IPS-18c (cell line): ENCODE measurements at regions not wholly inside any gene's neighbourhood (a gene's known extent, or its start where the extent isn't known, plus 50 kb on each side); places are given as distances from the start of the nearest gene placed in this dataset.

ENCODE experiments used
- H3K4me3 ChIP-seq: 2 replicates; pipeline ENCODE4 v1.7.0; 2013; ENCODE audit warnings: low read depth, mild to moderate bottlenecking, low read length, moderate library complexity; ENCODE audit not compliant: insufficient read depth
- H3K9me3 ChIP-seq: one replicate; pipeline ENCODE4 v1.6.1; 2013; ENCODE audit warnings: mild to moderate bottlenecking, low read length, moderate library complexity; ENCODE audit not compliant: control insufficient read depth, insufficient read depth

DNA sequence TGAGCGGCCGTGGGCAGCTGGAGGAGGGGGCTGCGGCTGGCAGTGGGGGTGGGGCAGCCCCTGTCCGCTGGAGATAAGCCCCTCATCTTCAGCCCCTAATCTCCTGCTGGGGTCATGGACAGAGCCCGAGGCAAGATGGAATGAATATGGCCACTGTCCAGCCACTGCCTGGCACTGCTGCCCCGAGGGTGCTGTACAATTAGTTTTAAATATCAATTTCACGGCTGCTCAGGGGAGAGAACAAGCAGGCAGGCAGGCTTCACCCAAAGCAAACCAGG, 64.1 kb upstream of the NKX1-1 start:
- H3K9me3 ChIP-seq = peaks cover 3% of the 10 kb centered on the region
- H3K4me3 ChIP-seq = no peak overlapping the region

DNA sequence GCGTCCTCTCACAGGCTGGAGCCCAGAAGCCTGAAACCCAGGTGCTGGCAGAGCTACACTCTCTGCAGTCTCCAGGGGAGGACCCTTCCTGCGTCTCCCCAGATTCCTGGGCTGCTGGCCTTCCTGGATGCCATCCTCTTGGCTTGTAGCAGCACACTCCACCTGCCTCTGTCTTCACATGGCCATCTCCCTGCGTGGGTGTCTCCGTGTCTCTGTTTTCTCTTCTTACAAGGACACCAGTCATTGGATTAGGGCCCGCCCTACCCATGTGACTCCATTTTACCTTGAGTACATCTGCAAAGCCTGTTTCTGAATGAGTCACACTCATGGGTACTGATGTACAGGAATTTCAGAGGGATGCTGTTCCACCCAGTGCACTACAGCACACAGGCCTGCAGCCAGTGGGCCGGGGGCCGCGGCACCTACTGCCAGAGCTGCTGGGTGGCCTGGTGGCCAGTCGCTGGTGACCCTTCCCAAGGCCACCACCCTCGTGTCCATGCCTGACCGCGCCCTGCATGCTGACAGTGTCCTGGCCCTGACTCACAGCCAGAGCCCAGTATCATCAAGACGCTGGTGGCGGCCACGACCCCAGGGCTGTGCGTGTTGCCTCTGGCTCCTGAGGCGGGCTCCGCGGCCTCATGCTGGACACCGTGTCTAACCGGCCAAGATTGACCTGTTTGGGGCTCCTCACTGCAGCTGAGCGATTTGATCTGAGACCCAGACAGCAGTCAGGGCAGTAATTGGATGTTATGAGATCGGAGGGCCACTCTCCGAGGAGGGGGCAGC, 63.6 kb upstream of the NKX1-1 start:
- H3K4me3 ChIP-seq = no peak overlapping the region
- H3K9me3 ChIP-seq = peaks cover 3% of the 10 kb centered on the region

DNA sequence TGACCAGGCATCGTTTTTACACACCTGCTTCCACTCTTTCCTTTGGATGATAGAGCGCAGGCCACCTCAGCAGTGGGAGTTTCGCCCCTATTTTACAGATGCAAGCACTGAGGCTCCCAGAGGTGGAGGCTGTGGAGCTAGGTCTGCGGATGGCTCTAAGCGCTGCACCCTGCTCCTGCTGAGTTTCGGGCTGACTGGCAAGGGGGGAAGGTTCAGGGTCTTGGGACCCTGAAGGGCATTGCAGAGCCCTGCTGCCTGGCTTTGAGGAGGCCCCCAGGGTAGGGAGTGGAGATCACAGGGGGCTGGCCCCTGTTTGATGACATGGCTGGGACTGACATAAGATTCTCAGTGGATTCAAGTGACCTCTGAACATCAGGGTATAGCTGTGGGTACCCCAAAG, 62.8 kb upstream of the NKX1-1 start:
- peaks cover 3% of the 10 kb centered on the region for H3K9me3 ChIP-seq
- no peak overlapping the region for H3K4me3 ChIP-seq

DNA sequence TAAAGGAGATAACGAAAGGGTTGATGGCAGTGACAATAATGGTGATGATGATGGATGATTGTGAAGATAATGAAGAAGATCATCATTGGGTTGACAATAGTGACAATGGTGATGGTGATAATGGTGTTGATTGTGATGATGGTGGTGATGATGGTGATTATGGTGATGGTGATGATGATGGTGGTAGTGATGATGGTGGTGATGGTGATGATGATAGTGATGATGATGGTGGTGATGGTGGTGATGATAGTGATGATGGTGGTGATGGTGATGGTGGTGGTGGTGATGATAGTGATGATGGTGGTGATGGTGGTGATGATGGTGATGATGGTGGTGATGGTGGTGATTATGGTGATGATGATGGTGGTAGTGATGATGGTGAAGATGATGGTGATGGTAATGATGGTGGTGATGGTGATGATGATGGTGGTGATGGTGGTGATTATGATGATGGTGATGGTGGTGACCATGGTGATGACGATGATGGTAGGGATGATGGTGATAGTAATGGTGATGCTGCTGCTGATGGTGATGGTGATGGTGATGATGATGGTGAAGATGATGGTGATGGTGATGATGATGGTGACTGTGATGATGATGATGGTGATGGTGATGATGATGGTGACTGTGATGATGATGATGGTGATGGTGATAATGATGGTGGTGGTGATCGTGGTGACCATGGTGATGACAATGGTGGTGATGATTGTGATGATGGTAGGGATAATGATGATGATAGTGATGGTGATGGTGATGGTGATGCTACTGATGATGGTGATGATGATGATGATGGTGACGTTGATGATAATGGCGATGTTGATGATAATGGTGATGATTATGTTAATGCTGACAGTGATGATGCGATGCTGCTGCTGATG, 61.6 kb upstream of the NKX1-1 start:
- Histone ChIP-seq H3K9me3 (peaks cover 3% of the 10 kb centered on the region), H3K4me3 (no peak overlapping the region)

DNA sequence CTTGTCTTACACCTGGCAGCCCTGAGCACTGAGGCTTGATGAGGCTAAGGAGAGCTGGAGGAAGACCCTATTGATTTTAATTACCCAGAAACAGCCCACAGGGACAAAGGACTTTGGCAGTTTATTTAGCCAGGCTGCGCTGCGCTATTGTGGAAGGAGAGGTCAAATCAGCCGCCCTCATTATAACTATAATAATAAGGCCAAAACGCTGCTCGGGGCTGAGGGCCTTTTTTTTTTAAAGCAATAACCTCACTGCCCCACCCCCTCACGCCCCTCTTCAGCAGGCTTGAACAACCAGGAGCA, 60.6 kb upstream of the NKX1-1 start:
- no peak overlapping the region for H3K4me3 ChIP-seq
- H3K9me3 ChIP-seq = peaks cover 3% of the 10 kb centered on the region

DNA sequence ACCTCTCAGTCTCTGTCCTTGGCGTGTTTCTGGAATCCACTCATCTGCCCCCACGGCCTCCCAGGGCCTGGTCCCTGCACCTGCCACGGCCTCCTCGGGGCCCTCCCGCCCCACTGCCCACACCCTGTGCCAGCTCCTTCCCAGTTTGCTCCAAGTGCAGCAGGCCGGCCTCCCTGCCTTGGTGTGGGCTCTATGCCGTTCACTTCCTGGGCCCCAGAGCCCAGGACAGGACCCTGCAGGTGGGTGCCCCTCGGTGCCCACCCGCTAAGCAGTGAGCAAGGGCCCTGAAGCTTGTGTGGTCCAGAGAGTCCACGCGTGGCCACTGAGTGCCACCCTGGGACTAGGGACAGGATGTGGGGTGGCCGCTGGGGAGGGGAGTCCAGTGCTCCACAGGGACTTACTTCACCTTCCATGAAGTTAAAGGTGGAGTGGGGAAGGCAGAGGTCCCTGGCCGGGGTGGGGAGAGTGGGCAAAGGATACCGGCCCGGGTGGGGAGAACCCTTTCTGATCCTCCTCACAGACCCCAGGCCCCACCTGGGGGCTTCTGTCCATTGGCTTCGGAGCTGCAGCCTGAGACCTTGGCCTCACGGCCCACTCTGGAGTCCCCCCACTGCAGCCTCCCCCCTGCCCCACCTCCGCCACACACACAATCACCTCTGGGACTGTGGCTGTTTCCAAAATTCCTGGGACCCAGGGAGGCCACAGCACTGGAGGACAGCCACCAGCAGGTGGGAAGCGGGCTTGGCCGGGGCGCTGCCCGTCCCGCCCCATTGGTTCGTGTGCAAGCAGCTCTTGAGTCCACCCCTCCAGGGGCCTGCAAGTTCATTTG, 60.0 kb upstream of the NKX1-1 start:
- Histone ChIP-seq H3K9me3 (peaks cover 3% of the 10 kb centered on the region), H3K4me3 (no peak overlapping the region)

DNA sequence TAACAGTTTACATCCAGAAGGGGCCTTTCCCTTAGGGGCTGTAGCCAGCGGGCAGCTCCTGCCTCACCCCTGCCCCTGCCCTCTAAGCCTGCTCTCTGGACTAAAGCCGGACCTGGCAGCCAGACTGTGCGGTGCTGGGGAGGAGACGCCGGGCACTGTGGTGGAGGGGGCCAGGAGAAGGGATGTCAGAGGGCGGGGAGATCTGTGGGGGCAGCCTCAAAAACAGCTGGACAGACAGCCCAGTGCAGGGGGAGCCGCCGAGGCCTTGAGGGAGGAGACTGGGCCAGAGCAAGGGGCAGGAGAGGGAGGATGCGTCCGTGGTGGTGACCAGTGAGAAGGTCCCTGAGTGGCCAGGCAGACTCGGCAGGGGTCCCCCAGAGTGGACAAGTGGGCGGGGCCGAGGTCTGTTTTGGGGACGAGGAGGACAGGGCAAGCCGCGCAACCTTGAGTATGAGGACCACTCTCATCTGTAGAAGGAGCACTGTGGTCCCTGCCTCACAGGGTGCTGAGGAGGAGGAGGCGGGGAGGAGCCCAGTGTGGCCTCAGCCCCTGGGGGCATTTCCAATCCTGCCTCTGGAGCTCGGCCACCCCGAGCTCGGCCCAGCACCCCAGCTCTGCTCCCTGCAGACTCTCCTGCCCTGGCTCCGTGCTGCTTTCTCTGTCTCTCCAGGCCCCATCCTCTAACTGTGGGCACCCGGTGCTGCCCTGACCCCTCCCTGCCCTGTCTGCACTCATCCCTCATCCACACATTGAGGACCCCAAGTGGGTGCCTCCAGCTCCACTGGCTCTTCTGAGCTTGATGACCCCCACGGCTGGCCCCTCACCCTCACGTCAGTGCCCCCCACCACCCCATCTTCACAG, 59.2 kb upstream of the NKX1-1 start:
- H3K9me3 ChIP-seq = peaks cover 3% of the 10 kb centered on the region
- no peak overlapping the region for H3K4me3 ChIP-seq

DNA sequence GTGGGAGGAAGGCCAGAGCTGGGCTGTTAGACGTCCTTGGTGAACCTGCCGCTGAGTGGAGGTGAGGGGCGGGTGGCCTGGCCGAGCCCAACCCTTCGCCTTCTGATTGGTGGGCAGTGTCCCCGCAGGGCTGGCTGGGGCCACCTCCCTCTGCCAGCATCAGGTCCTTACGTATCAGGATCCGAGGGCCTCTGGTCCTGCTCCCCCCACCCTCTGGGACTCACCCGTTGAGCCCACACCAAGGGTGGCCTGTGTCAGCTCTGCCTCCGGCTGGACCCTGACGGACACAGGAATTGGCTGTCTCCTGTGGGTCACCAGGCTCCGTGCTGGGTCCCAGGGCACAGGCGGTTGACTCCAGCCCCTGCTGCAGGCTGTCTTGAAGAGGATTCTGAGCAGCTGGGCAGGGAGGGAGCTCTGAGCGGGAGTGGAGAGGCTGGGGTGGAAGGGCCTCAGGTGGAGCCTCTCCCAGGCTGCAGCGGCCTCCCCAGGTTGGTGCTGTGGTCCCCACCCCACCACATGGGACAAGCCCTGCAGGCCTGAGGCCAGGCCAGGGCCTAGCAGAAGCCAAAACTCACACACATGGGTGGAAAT, 58.4 kb upstream of the NKX1-1 start:
- Histone ChIP-seq H3K4me3 (no peak overlapping the region), H3K9me3 (peaks cover 3% of the 10 kb centered on the region)

DNA sequence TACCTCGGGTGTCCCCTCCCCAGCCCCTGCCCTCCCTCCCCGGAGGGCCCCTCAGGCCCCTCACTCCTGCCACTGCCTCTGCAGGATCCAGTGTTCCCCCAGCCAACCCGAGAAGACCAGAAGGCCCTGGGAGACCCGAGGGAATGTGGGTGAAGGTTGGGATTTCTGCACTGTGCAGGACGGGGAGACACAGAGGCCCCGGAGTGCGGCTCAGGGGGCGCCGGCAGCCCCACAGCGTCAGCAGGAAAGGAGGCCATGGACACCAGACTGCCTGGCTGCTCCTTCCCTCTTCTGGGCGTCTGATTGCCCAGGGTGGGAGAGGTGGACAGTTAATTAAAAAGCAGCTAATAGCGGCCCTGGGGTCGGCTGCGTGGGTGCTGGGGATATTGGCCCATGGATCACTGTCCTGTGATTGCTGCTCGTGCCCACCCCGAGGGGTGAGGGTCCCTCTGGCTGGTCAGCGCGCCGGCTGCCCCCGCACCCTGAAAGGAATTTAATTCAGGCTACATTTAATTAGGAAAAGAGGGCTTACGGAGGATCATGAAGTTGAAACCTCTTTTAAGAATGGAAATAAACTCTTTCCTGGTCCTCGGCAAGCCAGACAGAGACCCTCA, 57.8 kb upstream of the NKX1-1 start:
- H3K9me3 ChIP-seq = peaks cover 3% of the 10 kb centered on the region
- H3K4me3 ChIP-seq = no peak overlapping the region

DNA sequence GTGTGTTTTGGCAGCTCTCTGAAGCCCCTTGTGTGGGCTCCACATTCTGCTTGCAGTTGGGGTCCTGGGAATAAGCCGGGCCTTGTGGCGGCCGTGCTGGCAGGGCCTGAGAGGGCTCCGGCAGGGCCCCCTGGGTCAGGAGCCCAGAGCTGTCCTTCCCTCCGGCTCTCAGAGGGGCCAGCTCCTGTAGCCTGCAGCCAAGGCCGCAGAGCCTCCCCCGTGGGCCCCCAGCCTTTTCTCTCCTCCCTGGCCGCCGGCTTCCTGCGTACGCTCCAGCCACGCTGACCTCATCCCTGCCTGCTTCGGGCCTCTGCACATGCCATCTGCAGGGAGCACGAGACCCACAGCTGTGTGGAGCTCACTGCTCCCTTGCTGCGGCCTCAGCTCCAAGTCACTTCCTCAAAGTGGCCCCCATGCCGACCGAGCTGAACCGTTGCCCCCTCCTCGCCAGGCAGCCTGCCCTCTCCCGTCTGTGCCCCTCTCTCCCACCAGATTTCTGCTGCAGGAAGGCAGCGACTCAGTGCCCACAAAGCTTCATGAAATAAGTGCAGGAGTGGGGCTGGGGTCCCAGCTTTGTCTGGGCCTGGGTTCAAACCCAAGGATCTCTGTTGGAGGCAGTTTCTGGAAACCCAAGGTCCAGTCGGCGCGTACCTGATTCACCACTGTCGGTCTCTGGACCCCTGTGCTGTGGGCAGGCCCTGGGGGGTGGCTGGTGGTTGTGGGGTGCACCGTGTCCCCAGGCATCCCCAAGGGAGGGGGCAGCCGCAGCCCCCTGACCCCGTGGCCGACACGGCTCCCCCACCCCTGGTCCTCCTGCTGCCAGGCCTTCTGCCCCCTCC, 57.1 kb upstream of the NKX1-1 start:
- H3K9me3 ChIP-seq = peaks cover under 1% of the 10 kb centered on the region
- no peak overlapping the region for H3K4me3 ChIP-seq

DNA sequence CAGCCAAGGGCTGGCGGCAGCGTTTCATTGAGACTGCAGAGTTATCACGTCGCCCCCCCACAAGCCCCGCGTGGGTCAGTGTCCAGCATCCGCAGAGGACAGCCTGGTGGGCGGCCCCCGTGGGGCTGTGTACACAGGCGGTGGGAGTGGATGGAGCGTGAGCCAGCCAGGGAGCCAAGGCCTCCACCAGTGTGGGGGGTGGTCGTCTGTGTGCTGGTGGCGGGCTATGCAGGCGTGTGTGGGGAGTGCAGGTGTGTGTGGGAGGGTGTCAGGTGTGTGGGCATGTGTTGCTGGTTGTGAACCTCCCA, 56.5 kb upstream of the NKX1-1 start:
- Histone ChIP-seq H3K4me3 (no peak overlapping the region), H3K9me3 (no peaks in the 10 kb centered on the region)

DNA sequence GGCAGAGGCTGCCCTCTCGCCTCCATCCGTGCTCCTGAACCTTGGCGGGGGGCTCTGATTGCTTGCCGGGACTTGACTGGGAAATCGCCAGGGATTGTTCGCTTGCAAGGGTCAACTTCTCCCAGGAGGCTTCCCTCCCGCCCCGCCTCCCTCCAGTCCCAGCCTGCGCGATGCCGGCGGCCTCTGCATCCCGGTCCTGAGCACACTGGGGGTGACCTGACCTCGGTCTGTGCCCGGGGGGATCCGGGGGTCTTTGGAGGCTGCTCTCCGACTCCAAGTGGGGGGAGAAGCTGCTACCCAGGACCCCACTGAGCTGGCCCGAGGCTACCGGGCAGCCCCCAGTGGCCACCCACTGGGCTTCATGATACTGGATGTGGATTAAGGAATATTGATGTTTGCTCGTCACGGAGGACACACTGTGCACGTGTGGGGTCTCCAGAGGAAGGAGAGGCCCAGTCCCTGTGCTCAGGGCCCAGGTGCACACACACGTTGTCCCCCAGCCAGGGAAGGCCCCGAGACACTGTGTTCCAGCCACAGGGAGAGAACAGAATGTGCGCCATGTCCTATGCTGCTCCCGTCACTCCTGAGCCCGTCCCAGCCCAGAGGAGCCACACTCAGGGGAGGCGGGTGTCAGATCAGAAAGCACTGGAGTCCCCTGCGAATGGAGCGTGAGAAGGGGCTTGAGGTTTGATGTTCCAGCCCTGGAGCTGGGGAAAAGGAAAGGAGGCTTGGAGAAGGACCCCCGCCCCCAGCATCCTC, 55.9 kb upstream of the NKX1-1 start:
- H3K4me3 ChIP-seq = no peak overlapping the region
- no peaks in the 10 kb centered on the region for H3K9me3 ChIP-seq

DNA sequence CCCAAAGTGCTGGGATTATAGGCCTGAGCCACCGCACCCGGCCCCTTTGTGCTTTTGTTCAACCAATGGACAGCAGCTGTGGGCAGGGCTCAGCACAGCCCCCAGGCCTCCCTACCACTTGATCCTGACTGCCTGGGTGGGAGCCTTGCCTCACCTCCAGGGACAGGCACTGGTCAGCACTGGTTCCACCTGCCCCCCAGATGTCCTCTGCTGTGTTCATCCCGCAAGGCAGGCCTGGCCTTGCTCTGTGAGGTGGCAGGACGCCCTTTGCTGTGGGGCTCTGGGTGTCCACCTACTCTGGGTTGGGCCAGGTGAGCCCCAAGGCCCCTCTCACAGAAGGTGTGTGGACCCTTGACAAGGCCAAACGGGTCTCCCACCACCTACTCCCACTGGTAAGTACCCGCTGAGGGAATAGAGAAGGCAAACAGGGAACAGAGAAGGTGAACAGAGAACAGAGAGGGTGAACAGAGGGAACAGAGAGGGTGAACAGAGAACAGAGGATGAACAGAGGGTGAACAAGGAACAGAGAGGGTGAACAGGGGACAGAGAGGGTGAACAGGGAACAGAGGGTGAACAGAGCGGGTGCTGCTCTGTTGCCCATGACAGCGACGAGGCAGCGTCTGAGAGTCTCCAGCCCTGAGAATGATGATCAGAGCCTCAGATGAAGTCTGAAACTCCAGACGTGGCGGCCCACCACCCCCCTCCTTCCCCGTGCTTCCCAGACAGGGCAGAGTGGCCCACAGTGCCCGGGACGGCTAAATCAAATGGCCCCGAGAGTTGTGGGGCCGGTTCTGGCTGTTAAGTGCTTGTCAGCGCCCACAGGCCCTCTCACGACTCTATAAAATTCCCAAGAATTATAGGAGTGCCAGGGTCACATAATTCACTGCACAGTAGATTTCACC, 55.0 kb upstream of the NKX1-1 start:
- Histone ChIP-seq H3K4me3 (no peak overlapping the region), H3K9me3 (no peaks in the 10 kb centered on the region)

DNA sequence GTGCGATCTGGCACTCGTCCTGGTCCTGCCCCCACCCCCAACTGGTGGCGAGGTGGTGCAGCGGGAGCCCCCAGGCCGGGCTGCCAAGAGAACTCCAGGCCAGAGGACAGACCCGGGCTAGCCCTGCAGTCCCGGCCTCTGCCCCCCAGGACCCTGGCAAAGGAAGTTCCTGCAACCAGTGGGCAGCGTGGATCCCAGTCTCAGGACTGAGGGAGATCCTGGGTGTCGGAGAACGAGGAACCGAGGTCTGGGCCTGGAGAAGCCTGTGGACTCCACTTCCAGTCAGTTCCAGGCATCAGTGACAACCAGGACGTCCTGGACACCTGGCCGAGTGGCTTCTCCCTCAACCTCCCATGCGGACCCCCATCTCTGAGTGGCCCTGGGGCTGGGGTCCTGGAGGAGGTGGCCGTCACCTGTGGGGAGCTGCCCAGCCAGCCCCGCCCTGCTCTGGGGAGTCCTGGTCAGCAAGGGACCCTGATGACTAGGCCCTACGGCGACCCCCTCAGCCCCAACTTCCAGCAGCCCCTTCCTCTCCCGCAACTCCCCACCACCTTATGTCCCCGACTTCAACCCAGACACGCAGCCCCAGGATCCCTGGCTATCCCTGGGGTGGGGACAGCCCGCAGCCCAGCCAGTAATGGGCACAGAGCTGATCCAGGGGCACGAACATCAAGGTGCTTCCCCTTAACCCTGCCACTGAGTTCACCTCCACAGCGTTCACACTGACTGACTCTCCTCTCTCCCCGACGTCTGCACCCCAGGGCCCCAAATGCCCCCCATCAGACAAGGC, 53.7 kb upstream of the NKX1-1 start:
- no peaks in the 10 kb centered on the region for H3K9me3 ChIP-seq

More for the DNA sequence above, 53.7 kb upstream of the NKX1-1 start:
- no peak overlapping the region for H3K4me3 ChIP-seq
